HCT116 (cell line): ENCODE measurements at regions not wholly inside any gene's neighbourhood (a gene's known extent, or its start where the extent isn't known, plus 50 kb on each side); places are given as distances from the start of the nearest gene placed in this dataset.

ENCODE experiments used
- ATAC-seq: fragments of 200-7000 bp; cut with Tn5 transposase; 2 replicates; pipeline ENCODE4 v1.9.1; 2020; ENCODE audit warnings: mild to moderate bottlenecking, moderate library complexity
- BruUV-seq: library from RNA; stranded (reverse); fragments of 400-500 nt; replicated peaks from 2 replicates; lab custom pipeline; 2021; lab: Mats Ljungman, UMichigan
- CTCF ChIA-PET: fragments of 300-600 bp; sonication (Branson Sonifier 250); formaldehyde crosslinking; loops from one replicate; lab custom pipeline; 2021; ENCODE audit warnings: antibody characterized with exemption; lab: Charles Lee
- POLR2A ChIA-PET: fragments of 300-600, 350-600 bp; sonication (Branson Sonifier 250); formaldehyde crosslinking; loops from one replicate; lab custom pipeline; 2021; ENCODE audit warnings: antibody characterized with exemption; lab: Charles Lee
- RAD21 ChIA-PET, 2 experiments: fragments of 300-600 bp; sonication (Branson Sonifier 250); formaldehyde crosslinking; loops; one replicate each; lab custom pipeline; 2023; ENCODE audit warnings: low total read pairs in 2 of 2; ENCODE audit not compliant: uncharacterized antibody in 2 of 2, unreplicated experiment in 2 of 2, low non-redundant PET in 1 of 2; lab: Charles Lee
- DNase-seq: peaks from one replicate; pipeline ENCODE4 v3.0.0-alpha.2; 2010; ENCODE audit warnings: low read depth, low spot score
- H2AFZ ChIP-seq: fragments of 200-600 bp; shearing (Covaris generic), sonication (generic); 2 replicates; pipeline ENCODE4 v1.6.1; 2017; ENCODE audit warnings: low read depth, mixed run types, mixed read lengths, antibody characterized with exemption, low read length; ENCODE audit not compliant: poor library complexity, severe bottlenecking
- H3K27ac ChIP-seq: 2 replicates; pipeline ENCODE4 v1.5.1; 2012; ENCODE audit warnings: low read depth, low read length
- H3K27me3 ChIP-seq: fragments of 200-600 bp; sonication (generic); 2 replicates; pipeline ENCODE4 v1.6.1; 2016; ENCODE audit warnings: mixed run types, low read length, mixed read lengths; ENCODE audit not compliant: insufficient read depth
- H3K36me3 ChIP-seq, 2 experiments: fragments of 200-500 bp in 1 of 2; fragments of 200-600 bp in 1 of 2; sonication (Bioruptor generic) in 1 of 2; sonication (generic) in 1 of 2; 2 replicates each; pipeline versions ENCODE4 v1.5.1 to v1.6.1; 2014 to 2016; ENCODE audit warnings: low read length in 2 of 2, inconsistent platforms in 1 of 2, mixed read lengths in 1 of 2, mixed run types in 1 of 2; ENCODE audit not compliant: insufficient read depth in 2 of 2, control insufficient read depth in 1 of 2
- H3K4me1 ChIP-seq, 2 experiments: fragments of 200-600 bp in 1 of 2; sonication (generic) in 1 of 2; 2 replicates each; pipeline versions ENCODE4 v1.5.1 to v1.6.1; 2012 to 2017; ENCODE audit warnings: low read length in 2 of 2, inconsistent platforms in 1 of 2, mild to moderate bottlenecking in 1 of 2, mixed read lengths in 1 of 2, mixed run types in 1 of 2, moderate library complexity in 1 of 2; ENCODE audit not compliant: insufficient read depth in 2 of 2, control insufficient read depth in 1 of 2
- H3K4me2 ChIP-seq: fragments of 200-600 bp; sonication (generic); 2 replicates; pipeline ENCODE4 v1.6.1; 2017; ENCODE audit warnings: mixed run types, low read length, mixed read lengths
- H3K4me3 ChIP-seq, 2 experiments: fragments of 200-600 bp in 1 of 2; sonication (generic) in 1 of 2; replicated peaks in 1 of 2; 2 replicates each; pipeline ENCODE4 v1.5.1; 2011 to 2016; ENCODE audit warnings: low read length in 2 of 2, control low read depth in 1 of 2, low read depth in 1 of 2, mild to moderate bottlenecking in 1 of 2, mixed read lengths in 1 of 2, mixed run types in 1 of 2
- H3K79me2 ChIP-seq: fragments of 200-600 bp; sonication (generic); 2 replicates; pipeline ENCODE4 v1.6.1; 2017; ENCODE audit warnings: mild to moderate bottlenecking, mixed run types, low read length, moderate library complexity, mixed read lengths; ENCODE audit not compliant: insufficient read depth
- H3K9ac ChIP-seq: fragments of 200-600 bp; sonication (generic); 2 replicates; pipeline ENCODE4 v1.6.1; 2016; ENCODE audit warnings: low read length, mixed read lengths
- H3K9me2 ChIP-seq: fragments of 200-600 bp; sonication (generic), shearing (Covaris generic); 2 replicates; pipeline ENCODE4 v1.6.1; 2017; ENCODE audit warnings: mixed run types, mild to moderate bottlenecking, moderate library complexity; ENCODE audit not compliant: insufficient read depth
- H3K9me3 ChIP-seq, 2 experiments: fragments of 200-500 bp in 1 of 2; fragments of 200-600 bp in 1 of 2; sonication (Bioruptor generic) in 1 of 2; sonication (generic) in 1 of 2; 2 replicates each; pipeline ENCODE4 v1.6.1; 2014 to 2017; ENCODE audit warnings: low read length in 2 of 2, mixed read lengths in 2 of 2, inconsistent platforms in 1 of 2, low read depth in 1 of 2, mild to moderate bottlenecking in 1 of 2, mixed run types in 1 of 2, moderate library complexity in 1 of 2; ENCODE audit not compliant: control insufficient read depth in 1 of 2, insufficient read depth in 1 of 2
- H4K20me1 ChIP-seq: fragments of 200-600 bp; sonication (generic), shearing (Covaris generic); 2 replicates; pipeline ENCODE4 v1.6.1; 2017; ENCODE audit warnings: mixed run types, mild to moderate bottlenecking, moderate library complexity; ENCODE audit not compliant: insufficient read depth
- EZH2phosphoT487 ChIP-seq: fragments of 200-600 bp; IDR thresholded peaks from 2 replicates; pipeline ENCODE4 v1.6.1; 2018; ENCODE audit warnings: antibody characterized with exemption, borderline replicate concordance
- JUND ChIP-seq: IDR thresholded peaks from 2 replicates; pipeline ENCODE4 v1.6.1; 2012
- SP1 ChIP-seq: IDR thresholded peaks from 2 replicates; pipeline ENCODE4 v1.6.1; 2012; ENCODE audit warnings: low read depth
- TCF7L2 ChIP-seq: IDR thresholded peaks from 2 replicates; pipeline ENCODE4 v1.7.0; 2011; ENCODE audit warnings: borderline replicate concordance, inconsistent platforms; ENCODE audit not compliant: insufficient read depth, insufficient read length; ENCODE audit errors: extremely low read depth
- YY1 ChIP-seq: IDR thresholded peaks from 2 replicates; pipeline ENCODE4 v1.6.1; 2011; ENCODE audit warnings: low read length, low read depth, moderate library complexity, mild to moderate bottlenecking; ENCODE audit not compliant: insufficient replicate concordance; ENCODE audit errors: extremely low read depth
- intact Hi-C: fragments of 100-400 bp; cut with micrococcal nuclease; formaldehyde crosslinking; loops from 2 replicates; pipeline ENCODE4 v1.10.0; 2022

GRCh38 chrX:118219866-118220265, 103.3 kb upstream of the KLHL13 start:
- no TSS peak for BruUV-seq
- TF ChIP-seq YY1, result no peak
- no peak for TF ChIP-seq TCF7L2
- TF ChIP-seq EZH2phosphoT487, result no peak
- TF ChIP-seq SP1, result no peak
- TF ChIP-seq, all 23 proteins: peak for 0

GRCh38 chrX:118220509-118220908, 103.9 kb upstream of the KLHL13 start:
- ATAC-seq, result no peak
- Histone ChIP-seq H3K9me2 (no peaks in the 10 kb centered on the region), H2AFZ (no peak overlapping the region), H3K27ac (no peak overlapping the region), H3K27me3 (no peaks in the 10 kb centered on the region), H4K20me1 (no peaks in the 10 kb centered on the region), H3K4me2 (no peak overlapping the region), H3K4me3 (no peak overlapping the region), H3K36me3 (no peaks in the 10 kb centered on the region), H3K79me2 (no peaks in the 10 kb centered on the region), H3K4me1 (peaks cover 0 to 2% of the 10 kb centered on the region in 2 experiments; a peak in 2 of 4 replicates), H3K9me3 (no peaks in the 10 kb centered on the region), H3K9ac (no peak overlapping the region)
- POLR2A ChIA-PET, result no interaction called here
- CTCF ChIA-PET, result no interaction called here
- intact Hi-C loops, result no loop called here
- DNase-seq, result no peak
- RAD21 ChIA-PET, result no interaction called here
- no TSS peak for BruUV-seq
- no peak for TF ChIP-seq JUND

More at GRCh38 chrX:118219866-118220265, 103.3 kb upstream of the KLHL13 start:
- Histone ChIP-seq H3K4me2 (no peak overlapping the region), H3K36me3 (no peaks in the 10 kb centered on the region), H3K9me3 (no peaks in the 10 kb centered on the region), H3K27ac (no peak overlapping the region), H3K79me2 (no peaks in the 10 kb centered on the region), H3K9me2 (no peaks in the 10 kb centered on the region), H3K4me3 (no peak overlapping the region), H3K9ac (no peak overlapping the region), H3K4me1 (no peaks in the 10 kb centered on the region), H4K20me1 (no peaks in the 10 kb centered on the region), H3K27me3 (no peaks in the 10 kb centered on the region), H2AFZ (no peak overlapping the region)
- ChIA-PET RAD21 (no interaction called here), CTCF (no interaction called here), POLR2A (no interaction called here)
- no peak for ATAC-seq
- intact Hi-C loops, result no loop called here
- no peak for DNase-seq
